ENCODE measurements at regions not wholly inside any gene's neighbourhood (a gene's known extent, or its start where the extent isn't known, plus 50 kb on each side); places are given as distances from the start of the nearest gene placed in this dataset.

- TF ChIP-seq ZNF462 (CRISPR knock-in tag; IDR thresholded peaks at IDR 0.05): no peak
- TF ChIP-seq STAT1 (IDR thresholded peaks at IDR 0.05; ENCODE audit: unreplicated experiment): no peak
- TF ChIP-seq EZH2 (IDR thresholded peaks at IDR 0.05; ENCODE audit: low read depth, unreplicated experiment): no peak
- TF ChIP-seq NANOG (IDR thresholded peaks at IDR 0.05; ENCODE audit: borderline replicate concordance): no peak
- no peak for TF ChIP-seq EZH2phosphoT487 (IDR thresholded peaks at IDR 0.05; ENCODE audit: unreplicated experiment)
These were observed 423.3 kb downstream of the FLRT2 start (continued) for GRCh38 chr14:85953265-85953664.

GRCh38 chr14:85948153-85948552 is 418.2 kb downstream of the FLRT2 start:
- Mint-ChIP-seq H3K27ac (no peak overlapping the region), H3K4me1 (no peaks in the 10 kb centered on the region), H3K9me3 (no peaks in the 10 kb centered on the region), H3K36me3 (ENCODE audit: low read depth) (no peaks in the 10 kb centered on the region), H3K27me3 (ENCODE audit: insufficient read depth, low read depth, poor library complexity) (no peaks in the 10 kb centered on the region), H3K4me3 (no peak overlapping the region)
- Histone ChIP-seq H3K4me3 (no peak overlapping the region), H3K4me1 (ENCODE audit: insufficient read depth) (no peaks in the 10 kb centered on the region), H2AFZ (no peak overlapping the region), H3K27me3 (ENCODE audit: insufficient read depth) (no peaks in the 10 kb centered on the region), H3K27ac (ENCODE audit: low read depth) (no peak overlapping the region), H3F3A (replicated peaks; ENCODE audit: low read depth) (no peaks in the 10 kb centered on the region), H3K36me3 (ENCODE audit: insufficient read depth) (no peaks in the 10 kb centered on the region), H3K4me2 (no peak overlapping the region), H3K79me2 (replicated peaks; ENCODE audit: insufficient read depth) (no peaks in the 10 kb centered on the region), H3K9me2 (ENCODE audit: insufficient read depth) (0 out of 2 replicates have a peak, but pooled peaks cover 4% of the 10 kb centered on the region), H4K20me1 (replicated peaks; ENCODE audit: insufficient read depth) (no peaks in the 10 kb centered on the region)
- ATAC-seq (no peak), DNase-seq (ENCODE audit: low spot score) (no peak)
- no peak for TF ChIP-seq ETS1 (IDR thresholded peaks at IDR 0.05)
- TF ChIP-seq STAT1 (IDR thresholded peaks at IDR 0.05; ENCODE audit: unreplicated experiment): no peak
- TF ChIP-seq EZH2 (IDR thresholded peaks at IDR 0.05; ENCODE audit: low read depth, unreplicated experiment): no peak
- TF ChIP-seq CREB1 (CRISPR knock-in tag; IDR thresholded peaks at IDR 0.05; ENCODE audit: low read depth): no peak
- TF ChIP-seq ZNF114 (CRISPR knock-in tag; IDR thresholded peaks at IDR 0.05): no peak
- no peak for TF ChIP-seq ZNF331 (CRISPR knock-in tag; IDR thresholded peaks at IDR 0.05; ENCODE audit: low read depth)
- no peak for TF ChIP-seq NANOG (IDR thresholded peaks at IDR 0.05; ENCODE audit: borderline replicate concordance)
- no peak for TF ChIP-seq EZH2phosphoT487 (IDR thresholded peaks at IDR 0.05; ENCODE audit: unreplicated experiment)
- TF ChIP-seq JUNB (IDR thresholded peaks at IDR 0.05; ENCODE audit: unreplicated experiment): no peak

Measured in GM23338 (cell line).